ENCODE measurements at regions not wholly inside any gene's neighbourhood (a gene's known extent, or its start where the extent isn't known, plus 50 kb on each side); places are given as distances from the start of the nearest gene placed in this dataset.

GRCh38 chr4:149047368-149047767 lies 605.2 kb upstream of the NR3C2 start:
- TF ChIP-seq CTCF (IDR thresholded peaks at IDR 0.05) (no peak), POLR2A (IDR thresholded peaks at IDR 0.05) (no peak)

Measured in Peyer's patch (tissue), 4 donors.